Ishikawa (cell line): ENCODE measurements at regions not wholly inside any gene's neighbourhood (a gene's known extent, or its start where the extent isn't known, plus 50 kb on each side); places are given as distances from the start of the nearest gene placed in this dataset.

Source experiments
- CREB1 ChIP-seq: IDR thresholded peaks from 2 replicates; pipeline ENCODE4 v1.6.1; 2012; ENCODE audit warnings: low read depth
- EP300 ChIP-seq: IDR thresholded peaks from 2 replicates; pipeline ENCODE4 v1.6.1; 2012; ENCODE audit warnings: borderline replicate concordance
- TAF1 ChIP-seq: IDR thresholded peaks from 2 replicates; pipeline ENCODE4 v1.6.1; 2012; ENCODE audit warnings: low read depth, mild to moderate bottlenecking
- TF ChIP-seq, protein P1 (sequence below): IDR thresholded peaks from 2 replicates; pipeline ENCODE4 v1.6.1; 2012; ENCODE audit warnings: low read depth, mild to moderate bottlenecking

DNA sequence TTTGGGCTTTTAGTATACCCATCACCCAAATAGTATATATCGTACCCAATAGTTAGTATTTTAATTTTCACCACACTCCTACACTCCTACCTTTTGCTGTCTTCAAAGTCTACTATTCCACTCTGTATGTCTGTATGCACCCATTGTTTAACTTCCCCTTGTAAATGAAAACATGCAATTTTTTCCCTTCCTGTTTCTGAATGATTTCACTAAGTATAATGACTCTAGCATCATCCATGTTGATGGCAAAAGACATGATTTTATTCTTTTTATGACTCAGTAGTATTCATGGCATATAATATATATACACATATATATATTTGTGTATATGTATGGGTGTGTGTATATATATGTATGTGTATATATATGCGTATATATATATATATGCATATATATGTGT, 63.1 kb upstream of the FAM174A start:
- TF ChIP-seq CREB1 (no peak), TAF1 (no peak), EP300 (no peak)
- TF ChIP-seq, protein P1, sequence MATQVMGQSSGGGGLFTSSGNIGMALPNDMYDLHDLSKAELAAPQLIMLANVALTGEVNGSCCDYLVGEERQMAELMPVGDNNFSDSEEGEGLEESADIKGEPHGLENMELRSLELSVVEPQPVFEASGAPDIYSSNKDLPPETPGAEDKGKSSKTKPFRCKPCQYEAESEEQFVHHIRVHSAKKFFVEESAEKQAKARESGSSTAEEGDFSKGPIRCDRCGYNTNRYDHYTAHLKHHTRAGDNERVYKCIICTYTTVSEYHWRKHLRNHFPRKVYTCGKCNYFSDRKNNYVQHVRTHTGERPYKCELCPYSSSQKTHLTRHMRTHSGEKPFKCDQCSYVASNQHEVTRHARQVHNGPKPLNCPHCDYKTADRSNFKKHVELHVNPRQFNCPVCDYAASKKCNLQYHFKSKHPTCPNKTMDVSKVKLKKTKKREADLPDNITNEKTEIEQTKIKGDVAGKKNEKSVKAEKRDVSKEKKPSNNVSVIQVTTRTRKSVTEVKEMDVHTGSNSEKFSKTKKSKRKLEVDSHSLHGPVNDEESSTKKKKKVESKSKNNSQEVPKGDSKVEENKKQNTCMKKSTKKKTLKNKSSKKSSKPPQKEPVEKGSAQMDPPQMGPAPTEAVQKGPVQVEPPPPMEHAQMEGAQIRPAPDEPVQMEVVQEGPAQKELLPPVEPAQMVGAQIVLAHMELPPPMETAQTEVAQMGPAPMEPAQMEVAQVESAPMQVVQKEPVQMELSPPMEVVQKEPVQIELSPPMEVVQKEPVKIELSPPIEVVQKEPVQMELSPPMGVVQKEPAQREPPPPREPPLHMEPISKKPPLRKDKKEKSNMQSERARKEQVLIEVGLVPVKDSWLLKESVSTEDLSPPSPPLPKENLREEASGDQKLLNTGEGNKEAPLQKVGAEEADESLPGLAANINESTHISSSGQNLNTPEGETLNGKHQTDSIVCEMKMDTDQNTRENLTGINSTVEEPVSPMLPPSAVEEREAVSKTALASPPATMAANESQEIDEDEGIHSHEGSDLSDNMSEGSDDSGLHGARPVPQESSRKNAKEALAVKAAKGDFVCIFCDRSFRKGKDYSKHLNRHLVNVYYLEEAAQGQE = no peak
